H1 (cell line): ENCODE measurements at regions not wholly inside any gene's neighbourhood (a gene's known extent, or its start where the extent isn't known, plus 50 kb on each side); places are given as distances from the start of the nearest gene placed in this dataset.
A peak's percentile ranks its signal among the peaks of the same experiment; 100 is the strongest.

Experiments
- CTCF ChIA-PET: fragments of 300-600 bp; sonication (Branson Sonifier 250); formaldehyde crosslinking; loops from one replicate; lab custom pipeline; 2021; ENCODE audit not compliant: partially characterized antibody; lab: Charles Lee
- POLR2A ChIA-PET: fragments of 300-600 bp; sonication (Branson Sonifier 250); formaldehyde crosslinking; loops from one replicate; lab custom pipeline; 2021; ENCODE audit warnings: inconsistent platforms; ENCODE audit not compliant: partially characterized antibody; lab: Charles Lee
- DNase-seq, 2 experiments: peaks; one replicate each; pipeline versions ENCODE4 v3.0.0 to v3.0.0-alpha.2; 2010 to 2022; ENCODE audit warnings: low spot score in 2 of 2, low read depth in 1 of 2, mixed read lengths in 1 of 2
- FAIRE-seq: peaks from 2 replicates; lab custom pipeline; 2011; peaks lifted over from hg19 to GRCh38; lab: Jason Lieb, UNC
- H2AFZ ChIP-seq: 2 replicates; pipeline ENCODE4 v1.8.1; 2012; ENCODE audit warnings: low read length, inconsistent platforms
- H2AK5ac ChIP-seq: 2 replicates; pipeline ENCODE4 v1.6.1; 2013; ENCODE audit warnings: low read depth, low read length
- H2BK120ac ChIP-seq: replicated peaks from 2 replicates; pipeline ENCODE3; 2013; ENCODE audit warnings: low read depth, low read length, inconsistent platforms
- H2BK12ac ChIP-seq: 2 replicates; pipeline ENCODE4 v1.6.1; 2013; ENCODE audit warnings: low read depth, low read length
- H2BK15ac ChIP-seq: 2 replicates; pipeline ENCODE4 v1.6.1; 2013; ENCODE audit warnings: low read length
- H2BK20ac ChIP-seq: 2 replicates; pipeline ENCODE4 v1.6.1; 2013; ENCODE audit warnings: low read length
- H2BK5ac ChIP-seq: 2 replicates; pipeline ENCODE4 v1.6.1; 2013; ENCODE audit warnings: low read depth, low read length
- H3K14ac ChIP-seq: 2 replicates; pipeline ENCODE4 v1.6.1; 2013; ENCODE audit warnings: inconsistent platforms; ENCODE audit not compliant: insufficient read length
- H3K18ac ChIP-seq: 2 replicates; pipeline ENCODE4 v1.6.1; 2013; ENCODE audit warnings: low read length; ENCODE audit errors: extremely low read depth
- H3K23ac ChIP-seq: 2 replicates; pipeline ENCODE4 v1.6.1; 2013; ENCODE audit warnings: inconsistent platforms; ENCODE audit not compliant: insufficient read length
- H3K23me2 ChIP-seq: 2 replicates; pipeline ENCODE4 v1.6.1; 2013; ENCODE audit warnings: low read depth, low read length
- H3K27ac ChIP-seq: 2 replicates; pipeline ENCODE4 v1.6.1; 2011; ENCODE audit warnings: low read depth, low read length, inconsistent platforms
- H3K27me3 ChIP-seq, 4 experiments: replicated peaks in 1 of 4; 1 replicate in 1 of 4; 2 replicates in 3 of 4; pipeline versions ENCODE4 v1.6.1 to v1.8.1; 2011 to 2013; ENCODE audit warnings: low read length in 3 of 4, mild to moderate bottlenecking in 3 of 4, inconsistent platforms in 2 of 4, mixed read lengths in 2 of 4, moderate library complexity in 1 of 4; ENCODE audit not compliant: control insufficient read depth in 3 of 4, insufficient read depth in 3 of 4; ENCODE audit errors: extremely low read depth in 1 of 4
- H3K36me3 ChIP-seq, 4 experiments: 2 replicates each; pipeline versions ENCODE4 v1.6.1 to v1.8.1; 2011 to 2013; ENCODE audit warnings: mild to moderate bottlenecking in 4 of 4, low read length in 3 of 4, moderate library complexity in 2 of 4, control low read depth in 1 of 4, inconsistent platforms in 1 of 4; ENCODE audit not compliant: insufficient read depth in 4 of 4, control insufficient read depth in 2 of 4
- H3K4ac ChIP-seq: replicated peaks from 2 replicates; pipeline ENCODE3; 2013; ENCODE audit warnings: low read length, low read depth, mixed read lengths, inconsistent platforms; ENCODE audit not compliant: insufficient read length
- H3K4me1 ChIP-seq, 4 experiments: replicated peaks in 1 of 4; 1 replicate in 1 of 4; 2 replicates in 3 of 4; pipeline versions ENCODE4 v1.6.1 to v1.8.1; 2011 to 2013; ENCODE audit warnings: low read length in 3 of 4, inconsistent platforms in 2 of 4, mixed read lengths in 1 of 4; ENCODE audit not compliant: insufficient read depth in 4 of 4, control insufficient read depth in 3 of 4
- H3K4me2 ChIP-seq, 2 experiments: 2 replicates each; pipeline versions ENCODE4 v1.6.1 to v1.8.1; 2011 to 2013; ENCODE audit warnings: low read depth in 2 of 2, low read length in 2 of 2, control low read depth in 1 of 2, inconsistent platforms in 1 of 2, mild to moderate bottlenecking in 1 of 2; ENCODE audit not compliant: insufficient read depth in 1 of 2
- H3K4me3 ChIP-seq, 4 experiments: fragments of 200-600, 300-600 bp in 1 of 4; sonication (generic), shearing (Covaris generic), sonication (Bioruptor Twin) in 1 of 4; 2 replicates each; pipeline versions ENCODE4 v1.5.1 to v1.8.1; 2011 to 2016; ENCODE audit warnings: low read length in 4 of 4, low read depth in 3 of 4, control low read depth in 2 of 4, inconsistent platforms in 2 of 4, mild to moderate bottlenecking in 2 of 4, mixed read lengths in 1 of 4, moderate library complexity in 1 of 4; ENCODE audit not compliant: insufficient read depth in 2 of 4; ENCODE audit errors: extremely low read depth in 1 of 4
- H3K56ac ChIP-seq: replicated peaks from 2 replicates; pipeline ENCODE3; 2013; ENCODE audit warnings: low read depth, mild to moderate bottlenecking, mixed read lengths, low read length, inconsistent platforms; ENCODE audit not compliant: insufficient read length
- H3K79me1 ChIP-seq: 2 replicates; pipeline ENCODE4 v1.6.1; 2013; ENCODE audit warnings: low read depth, low read length, control low read depth
- H3K79me2 ChIP-seq, 2 experiments: 2 replicates each; pipeline versions ENCODE4 v1.6.1 to v1.8.1; 2012 to 2013; ENCODE audit warnings: low read length in 2 of 2, mild to moderate bottlenecking in 2 of 2, inconsistent platforms in 1 of 2; ENCODE audit not compliant: insufficient read depth in 2 of 2, control insufficient read depth in 1 of 2
- H3K9ac ChIP-seq, 4 experiments: replicated peaks in 1 of 4; 1 replicate in 1 of 4; 2 replicates in 3 of 4; pipeline versions ENCODE4 v1.6.1 to v1.8.1; 2011 to 2013; ENCODE audit warnings: low read depth in 3 of 4, low read length in 3 of 4, control low read depth in 2 of 4, mild to moderate bottlenecking in 2 of 4, moderate library complexity in 2 of 4, inconsistent platforms in 1 of 4; ENCODE audit errors: extremely low read depth in 1 of 4
- H3K9me3 ChIP-seq, 2 experiments: 2 replicates each; pipeline versions ENCODE4 v1.6.1 to v1.8.1; 2012 to 2013; ENCODE audit warnings: mild to moderate bottlenecking in 2 of 2, moderate library complexity in 2 of 2, control low read depth in 1 of 2, inconsistent platforms in 1 of 2, low read depth in 1 of 2, low read length in 1 of 2, mixed read lengths in 1 of 2; ENCODE audit not compliant: insufficient read depth in 2 of 2
- H4K20me1 ChIP-seq, 2 experiments: replicated peaks in 1 of 2; 2 replicates each; pipeline versions ENCODE3 to v1.8.1; 2011 to 2013; ENCODE audit warnings: inconsistent platforms in 2 of 2, low read length in 2 of 2, mild to moderate bottlenecking in 1 of 2; ENCODE audit not compliant: insufficient read depth in 2 of 2, control insufficient read depth in 1 of 2
- H4K5ac ChIP-seq: 2 replicates; pipeline ENCODE4 v1.6.1; 2013; ENCODE audit warnings: low read length, low read depth, mixed read lengths, inconsistent platforms; ENCODE audit not compliant: insufficient read length
- H4K8ac ChIP-seq: 2 replicates; pipeline ENCODE4 v1.8.0; 2013; ENCODE audit warnings: mild to moderate bottlenecking, moderate library complexity, low read length, inconsistent platforms; ENCODE audit not compliant: insufficient read depth; ENCODE audit errors: extremely low read depth
- H4K91ac ChIP-seq: replicated peaks from 2 replicates; pipeline ENCODE3; 2013; ENCODE audit warnings: low read length, mixed read lengths, inconsistent platforms; ENCODE audit not compliant: insufficient read length
- BACH1 ChIP-seq: IDR thresholded peaks from 2 replicates; pipeline ENCODE4 v1.6.1; 2012; ENCODE audit warnings: low read length, improper control_type of control experiment
- CREB1 ChIP-seq: IDR thresholded peaks from 2 replicates; pipeline ENCODE4 v1.6.1; 2012; ENCODE audit warnings: inconsistent platforms
- HDAC2 ChIP-seq, 2 experiments: fragments of 300-600 bp in 1 of 2; sonication (generic) in 1 of 2; IDR thresholded peaks; 2 replicates each; pipeline ENCODE4 v1.6.1; 2011 to 2012; ENCODE audit warnings: low read depth in 2 of 2, low read length in 2 of 2, mild to moderate bottlenecking in 2 of 2, moderate library complexity in 2 of 2, borderline replicate concordance in 1 of 2, inconsistent platforms in 1 of 2
- HDAC6 ChIP-seq: IDR thresholded peaks from one replicate; pipeline ENCODE4 v1.7.1; 2012; ENCODE audit warnings: low read depth, mild to moderate bottlenecking, inconsistent platforms, low read length, moderate library complexity
- MAFK ChIP-seq: IDR thresholded peaks from 2 replicates; pipeline ENCODE4 v1.6.1; 2012; ENCODE audit warnings: low read depth, mild to moderate bottlenecking, improper control_type of control experiment, low read length
- NANOG ChIP-seq: IDR thresholded peaks from 2 replicates; pipeline ENCODE4 v1.6.1; 2011; ENCODE audit warnings: low read length, low read depth, mild to moderate bottlenecking, inconsistent platforms; ENCODE audit not compliant: insufficient read depth, poor library complexity, severe bottlenecking
- RFX5 ChIP-seq: IDR thresholded peaks from 2 replicates; pipeline ENCODE4 v1.6.1; 2011; ENCODE audit warnings: low read depth, low read length, improper control_type of control experiment, borderline replicate concordance
- SAP30 ChIP-seq: fragments of 300-600 bp; sonication (generic); IDR thresholded peaks from 2 replicates; pipeline ENCODE4 v1.7.1; 2012; ENCODE audit warnings: low read length, moderate library complexity, mild to moderate bottlenecking, inconsistent platforms; ENCODE audit not compliant: insufficient read depth, insufficient replicate concordance
- SP1 ChIP-seq: IDR thresholded peaks from 2 replicates; pipeline ENCODE4 v1.6.1; 2011; ENCODE audit warnings: low read depth, low read length
- SRF ChIP-seq: IDR thresholded peaks from 2 replicates; pipeline ENCODE4 v1.6.1; 2011; ENCODE audit warnings: mild to moderate bottlenecking, low read depth, low read length, moderate library complexity
- SUZ12 ChIP-seq: fragments of 200-600 bp; sonication (generic); IDR thresholded peaks from 2 replicates; pipeline ENCODE4 v1.6.1; 2012; ENCODE audit warnings: mild to moderate bottlenecking, inconsistent platforms, low read length, moderate library complexity, mixed read lengths
- TBP ChIP-seq: IDR thresholded peaks from 2 replicates; pipeline ENCODE4 v1.6.1; 2011; ENCODE audit warnings: low read depth, low read length, improper control_type of control experiment
- WGBS, 2 experiments: shearing (Covaris generic) in 1 of 2; methylation state at CpG; one replicate each; pipeline versions ENCODE4 v1.1.6 to v1.1.7; 2013 to 2015; ENCODE audit warnings: low lambda C conversion rate in 2 of 2, mixed read lengths in 2 of 2, inconsistent platforms in 1 of 2, low coverage in 1 of 2, missing lambda C conversion rate in 1 of 2; ENCODE audit not compliant: insufficient replicate concordance in 2 of 2, insufficient coverage in 1 of 2, insufficient read length in 1 of 2; ENCODE audit errors: extremely low coverage in 1 of 2, missing lambda C conversion rate in 1 of 2; 5-methylcytosine and 5-hydroxymethylcytosine counted together

GRCh38 chr7:25032774-25033743, 53.1 kb upstream of the OSBPL3 start:
- POLR2A ChIA-PET = interaction anchor here (1.0 kb wide), 1 partner anchor 10 kb away, joined by 3 read pairs; no protein-coding TSS in a partner anchor
- 0 out of 2 replicates have a peak overlapping the region, but pooled peaks have one; percentile 40 for H2BK15ac ChIP-seq
- no peak overlapping the region for H4K5ac ChIP-seq
- no peak overlapping the region for H3K27ac ChIP-seq
- FAIRE-seq = no peak
- H2AK5ac ChIP-seq = no peak overlapping the region
- no peak overlapping the region for H3K4me2 ChIP-seq
- H4K91ac ChIP-seq = no peak overlapping the region
- no peak overlapping the region for H3K4me3 ChIP-seq
- CTCF ChIA-PET = interaction anchor here (0.9 to 1.4 kb wide), 3 partner anchors 16 to 65 kb away, joined by 3 to 4 read pairs (median 3); no protein-coding TSS in a partner anchor
- no peak overlapping the region for H2BK20ac ChIP-seq
- H3K56ac ChIP-seq = no peak overlapping the region
- no peak overlapping the region for H3K23ac ChIP-seq
- no peak overlapping the region for H3K14ac ChIP-seq
- DNase-seq = no peak
- WGBS, 2 experiments = 92% methylated on average over 11 of the region's 11 CpGs; no CpG with 5 or more reads in 1 of the 2 experiments
- H4K8ac ChIP-seq = no peak overlapping the region
- H3K9ac ChIP-seq = no peak overlapping the region
- H3K79me2 ChIP-seq = no peaks in the 10 kb centered on the region
- peaks cover 0 to 4% (median 0%) of the 10 kb centered on the region in 4 experiments; a peak in 1 of 7 replicates for H3K4me1 ChIP-seq
- no peak overlapping the region for H3K4ac ChIP-seq
- H3K79me1 ChIP-seq = no peaks in the 10 kb centered on the region
- H2BK12ac ChIP-seq = no peak overlapping the region
- H2BK120ac ChIP-seq = no peak overlapping the region
- H2BK5ac ChIP-seq = no peak overlapping the region
- H3K18ac ChIP-seq = no peak overlapping the region
- 0 out of 2 replicates have a peak overlapping the region, but pooled peaks have one; percentile 39 for H2AFZ ChIP-seq
- no peaks in the 10 kb centered on the region for H3K27me3 ChIP-seq
- no peaks in the 10 kb centered on the region for H3K36me3 ChIP-seq
- H4K20me1 ChIP-seq = no peaks in the 10 kb centered on the region
- H3K9me3 ChIP-seq = no peaks in the 10 kb centered on the region
- H3K23me2 ChIP-seq = no peaks in the 10 kb centered on the region
- TF ChIP-seq HDAC6 (no peak), CREB1 (no peak), MAFK (no peak), TBP (no peak), SP1 (no peak), SUZ12 (no peak), BACH1 (no peak), RFX5 (no peak), SAP30 (no peak), NANOG (no peak), HDAC2 (IDR thresholded peaks at IDR 0.05; ENCODE audit: borderline replicate concordance in 1 of 2, low read depth in 2 of 2, low read length in 2 of 2) (no peak), SRF (no peak)
